ENCODE measurements at regions not wholly inside any gene's neighbourhood (a gene's known extent, or its start where the extent isn't known, plus 50 kb on each side); places are given as distances from the start of the nearest gene placed in this dataset.

- intact Hi-C loops (cut with micrococcal nuclease), result no loop called here
These were observed 180.1 kb upstream of the BCL6 start for GRCh38 chr3:187925326-187925725.

- intact Hi-C loops (cut with micrococcal nuclease), result no loop called here
These were observed 181.4 kb upstream of the BCL6 start for GRCh38 chr3:187926620-187927019.

GRCh38 chr3:187927565-187927964, 182.3 kb upstream of the BCL6 start:
- intact Hi-C loops (cut with micrococcal nuclease), result no loop called here

- intact Hi-C loops (cut with micrococcal nuclease), result no loop called here
These were observed 184.0 kb upstream of the BCL6 start for GRCh38 chr3:187929112-187929816.

GRCh38 chr3:187930021-187930420, 184.8 kb upstream of the BCL6 start:
- intact Hi-C loops (cut with micrococcal nuclease), result no loop called here

- intact Hi-C loops (cut with micrococcal nuclease), result no loop called here
These were observed 185.8 kb upstream of the BCL6 start for GRCh38 chr3:187931101-187931500.

- intact Hi-C loops (cut with micrococcal nuclease), result no loop called here
These were observed 186.6 kb upstream of the BCL6 start for GRCh38 chr3:187931770-187932278.

GRCh38 chr3:187932530-187932929, 187.3 kb upstream of the BCL6 start:
- intact Hi-C loops (cut with micrococcal nuclease), result no loop called here

- intact Hi-C loops (cut with micrococcal nuclease), result no loop called here
These were observed 190.4 kb upstream of the BCL6 start for GRCh38 chr3:187935623-187936156.

- intact Hi-C loops (cut with micrococcal nuclease), result no loop called here
These were observed 191.4 kb upstream of the BCL6 start for GRCh38 chr3:187936676-187937075.

GRCh38 chr3:187939891-187940290, 194.6 kb upstream of the BCL6 start:
- intact Hi-C loops (cut with micrococcal nuclease), result no loop called here

- intact Hi-C loops (cut with micrococcal nuclease), result no loop called here
These were observed 196.0 kb upstream of the BCL6 start for GRCh38 chr3:187941135-187941847.

GRCh38 chr3:187941848-187942194, 196.6 kb upstream of the BCL6 start:
- intact Hi-C loops (cut with micrococcal nuclease), result no loop called here

- intact Hi-C loops (cut with micrococcal nuclease), result no loop called here
These were observed 197.5 kb upstream of the BCL6 start for GRCh38 chr3:187942658-187943241.

- intact Hi-C loops (cut with micrococcal nuclease), result no loop called here
These were observed 198.6 kb upstream of the BCL6 start for GRCh38 chr3:187943677-187944389.

- intact Hi-C loops (cut with micrococcal nuclease), result no loop called here
These were observed 199.3 kb upstream of the BCL6 start for GRCh38 chr3:187944390-187945179.

- intact Hi-C loops (cut with micrococcal nuclease), result no loop called here
These were observed 200.1 kb upstream of the BCL6 start for GRCh38 chr3:187945374-187945773.

GRCh38 chr3:187946163-187946691, 201.0 kb upstream of the BCL6 start:
- intact Hi-C loops (cut with micrococcal nuclease), result no loop called here

GRCh38 chr3:187946981-187947380, 201.7 kb upstream of the BCL6 start:
- intact Hi-C loops (cut with micrococcal nuclease), result no loop called here

GRCh38 chr3:187947927-187948682, 202.8 kb upstream of the BCL6 start:
- intact Hi-C loops (cut with micrococcal nuclease), result no loop called here
